ENCODE measurements at regions not wholly inside any gene's neighbourhood (a gene's known extent, or its start where the extent isn't known, plus 50 kb on each side); places are given as distances from the start of the nearest gene placed in this dataset.
A peak's percentile ranks its signal among the peaks of the same experiment; 100 is the strongest.

- DNase-seq, result no peak
Measured at GRCh38 chr4:123955167-123955800, 558.7 kb downstream of the SPRY1 start.

- no peak for DNase-seq
Measured at GRCh38 chr4:123956204-123956603, 559.6 kb downstream of the SPRY1 start.

DNA sequence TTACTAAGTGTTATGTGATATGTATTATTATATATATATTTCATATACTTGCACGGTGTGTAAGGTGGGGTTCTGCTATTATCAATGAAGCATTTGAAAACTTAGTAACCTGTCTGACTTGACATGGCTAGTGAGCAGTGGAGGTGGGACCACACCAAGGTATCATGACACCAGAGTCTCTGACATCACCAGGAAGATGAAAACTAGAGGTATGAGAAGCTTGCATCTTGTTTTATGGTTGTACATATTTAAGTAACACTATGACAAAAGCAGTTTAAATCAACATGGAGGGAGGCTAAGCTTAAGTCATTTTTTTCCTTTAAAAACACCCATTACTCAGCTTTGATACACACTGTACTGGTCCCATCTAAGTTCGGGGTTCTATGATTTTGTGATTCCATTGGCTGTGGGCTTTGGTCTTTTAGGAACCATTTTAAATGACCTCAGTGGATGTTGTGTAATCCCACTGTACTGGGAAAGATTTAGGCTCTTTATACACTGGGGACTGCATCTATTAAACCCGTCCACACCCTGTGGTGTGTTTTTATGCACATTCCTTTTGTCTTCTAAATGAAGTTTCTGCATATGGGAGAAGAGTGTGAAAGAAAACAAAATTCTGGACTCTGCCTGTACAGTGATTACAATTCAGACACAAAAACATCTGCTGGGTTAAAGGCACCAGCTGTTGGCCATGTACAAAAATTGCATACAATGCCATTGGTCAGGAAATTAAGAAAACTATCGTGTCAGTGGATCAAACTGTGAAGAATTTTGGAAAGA lies 570.6 kb downstream of the SPRY1 start:
- DNase-seq, result no peak

- DNase-seq, result no peak
Measured at GRCh38 chr4:123972031-123972430, 575.4 kb downstream of the SPRY1 start.

DNA sequence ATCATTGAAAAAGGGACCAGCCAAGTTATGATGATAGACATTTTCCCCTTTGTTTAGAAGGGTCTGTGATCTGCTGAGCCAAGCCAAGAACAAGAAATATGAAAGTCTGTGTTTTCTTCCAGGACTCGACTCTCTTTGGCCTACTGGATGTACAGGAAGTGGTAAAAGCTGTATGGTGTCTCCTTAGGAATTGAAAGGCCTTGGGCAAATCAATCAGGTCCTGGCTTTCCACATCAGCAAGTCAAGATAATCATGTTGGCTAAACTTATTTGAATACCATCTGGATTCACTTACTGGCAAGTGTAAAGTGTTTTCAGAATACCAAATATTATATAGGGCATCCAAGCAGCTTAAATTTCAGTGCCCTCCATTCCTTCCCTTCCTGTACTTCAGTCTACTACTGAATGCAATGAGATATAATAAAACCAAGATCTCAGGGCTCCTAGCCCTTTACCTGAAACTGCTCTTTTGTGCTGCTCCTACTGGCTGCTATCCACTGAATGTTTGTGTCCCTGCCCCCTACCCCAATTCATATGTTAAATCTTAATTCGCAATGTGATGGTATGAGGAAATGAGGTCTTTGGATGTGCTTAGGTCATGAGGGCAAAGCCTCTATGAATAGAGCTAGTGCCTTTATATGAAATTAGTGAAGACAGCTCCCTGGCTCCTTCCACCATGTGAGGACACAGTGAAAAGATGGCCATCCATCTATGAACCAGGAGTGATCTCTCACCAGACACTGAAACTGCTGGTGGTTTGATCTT lies 578.0 kb downstream of the SPRY1 start:
- DNase-seq, result no peak

GRCh38 chr4:123976285-123976684 lies 579.7 kb downstream of the SPRY1 start:
- DNase-seq, result no peak

GRCh38 chr4:123976819-123977218 lies 580.2 kb downstream of the SPRY1 start:
- no peak for DNase-seq

- DNase-seq, result peak; percentile 41
Measured at GRCh38 chr4:123977641-123978081, 581.1 kb downstream of the SPRY1 start.

DNA sequence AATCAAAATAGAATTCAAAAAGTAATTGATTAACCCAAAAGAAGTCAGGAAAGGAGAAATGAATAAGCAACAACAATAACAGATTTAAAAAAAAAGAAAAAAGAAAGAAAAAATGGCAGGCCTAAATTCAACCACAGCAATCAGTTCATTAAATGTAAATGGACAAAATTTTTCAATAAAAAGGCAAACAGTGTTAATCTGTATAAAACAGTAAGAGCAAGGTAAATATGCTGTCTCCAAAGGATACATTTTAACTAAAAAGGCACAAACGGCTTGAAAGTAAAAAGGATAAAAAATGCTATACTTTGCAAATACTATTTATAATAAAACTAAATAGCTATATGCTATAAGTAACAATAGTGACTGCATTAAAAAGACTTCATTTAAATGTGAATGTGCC lies 582.0 kb downstream of the SPRY1 start:
- DNase-seq, result no peak

DNA sequence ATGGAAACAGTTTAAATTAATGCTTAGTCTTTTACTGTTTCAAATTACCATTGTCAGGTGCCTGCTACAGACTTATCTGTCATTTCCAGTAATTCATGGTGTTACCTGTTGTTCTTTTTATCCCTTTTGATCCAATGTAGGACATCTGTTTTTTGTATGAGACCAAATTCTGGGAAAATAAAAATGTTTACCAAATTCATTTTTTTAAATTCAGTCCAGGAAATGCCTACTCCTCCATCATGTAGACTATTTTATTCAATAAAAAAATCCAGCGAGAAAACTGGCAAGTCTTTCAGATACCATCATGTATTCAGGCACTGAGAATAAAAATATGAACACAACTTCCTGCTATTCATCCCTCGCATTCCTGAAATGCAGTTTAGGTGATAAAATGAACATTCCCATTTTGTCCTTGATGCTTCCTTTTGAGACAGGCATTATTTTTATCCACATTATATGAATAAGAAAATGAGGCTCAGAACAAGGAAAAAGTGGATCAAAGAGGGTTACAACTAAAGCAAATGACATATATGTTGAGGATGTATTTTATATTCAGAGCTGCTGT lies 584.2 kb downstream of the SPRY1 start:
- peak; percentile 17 for DNase-seq

GRCh38 chr4:123984886-123985285 lies 588.3 kb downstream of the SPRY1 start:
- DNase-seq, result no peak

- peak; percentile 98 for DNase-seq
Measured at GRCh38 chr4:123986268-123986798, 589.7 kb downstream of the SPRY1 start.

GRCh38 chr4:123987408-123987807 lies 590.8 kb downstream of the SPRY1 start:
- no peak for DNase-seq

DNA sequence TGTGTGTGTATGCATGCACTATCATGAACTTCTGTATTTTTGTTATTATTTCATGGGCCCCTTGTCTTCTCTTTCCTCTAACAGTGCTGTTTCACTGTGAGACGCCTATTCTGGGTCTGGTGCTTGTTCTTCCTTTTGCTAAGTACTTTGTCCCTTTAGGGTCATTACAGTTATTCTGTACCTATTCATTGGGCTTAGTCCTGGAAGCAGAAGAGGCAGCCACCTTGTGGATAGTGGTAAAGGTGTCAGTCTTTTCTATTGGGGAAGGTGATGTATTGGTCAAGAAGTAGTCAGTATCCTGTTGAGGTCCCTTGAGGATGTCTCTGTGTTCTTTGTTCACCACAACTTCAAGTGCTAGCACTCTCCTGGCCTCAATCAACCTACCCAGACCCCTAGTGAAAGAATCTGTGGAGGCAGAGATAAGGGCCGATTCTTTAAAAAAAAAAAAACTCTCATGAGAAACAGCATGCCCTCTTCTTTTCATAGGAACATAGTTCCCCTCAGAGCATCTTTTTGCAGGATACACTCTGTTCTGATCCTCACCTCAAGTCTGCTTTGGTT lies 593.8 kb downstream of the SPRY1 start:
- DNase-seq, result no peak

DNA sequence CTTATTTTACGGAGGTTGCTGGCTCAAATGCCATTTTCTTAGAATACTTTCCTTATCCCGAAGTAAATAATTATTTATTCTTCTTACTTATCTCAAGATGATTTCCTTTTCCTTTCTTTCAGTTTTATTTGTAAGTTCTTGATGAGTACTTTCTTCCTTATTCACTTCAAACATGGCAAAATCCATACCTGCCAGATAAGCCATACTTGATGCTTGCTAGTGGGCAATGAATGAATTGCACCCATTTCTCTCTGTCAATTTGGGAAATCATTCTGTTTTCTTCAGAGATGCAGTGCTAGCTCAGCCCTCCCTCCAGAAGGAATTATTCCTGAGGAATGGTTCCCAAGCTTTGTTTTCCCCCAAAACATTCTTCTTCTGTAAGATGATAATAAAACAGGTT lies 598.3 kb downstream of the SPRY1 start:
- DNase-seq, result no peak

DNA sequence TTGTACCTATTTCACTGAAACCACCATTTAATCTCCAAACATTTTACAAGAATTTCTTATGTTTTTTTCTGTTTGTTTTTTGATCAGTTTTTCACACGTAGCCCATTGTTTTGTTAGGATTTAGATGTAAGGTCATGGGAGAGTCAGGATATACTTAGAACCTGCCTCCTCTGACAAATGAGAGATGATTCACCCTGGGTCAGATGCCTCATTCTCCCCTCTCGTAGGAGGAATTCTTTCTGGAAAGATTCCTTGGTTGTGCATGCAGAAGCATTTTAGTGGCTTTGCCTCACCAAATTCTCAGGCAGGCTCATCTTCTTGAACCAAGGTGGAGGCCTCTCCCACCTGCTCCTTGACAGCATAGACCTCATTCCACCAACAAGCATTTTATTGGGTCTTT lies 599.3 kb downstream of the SPRY1 start:
- peak; percentile 79 for DNase-seq

DNA sequence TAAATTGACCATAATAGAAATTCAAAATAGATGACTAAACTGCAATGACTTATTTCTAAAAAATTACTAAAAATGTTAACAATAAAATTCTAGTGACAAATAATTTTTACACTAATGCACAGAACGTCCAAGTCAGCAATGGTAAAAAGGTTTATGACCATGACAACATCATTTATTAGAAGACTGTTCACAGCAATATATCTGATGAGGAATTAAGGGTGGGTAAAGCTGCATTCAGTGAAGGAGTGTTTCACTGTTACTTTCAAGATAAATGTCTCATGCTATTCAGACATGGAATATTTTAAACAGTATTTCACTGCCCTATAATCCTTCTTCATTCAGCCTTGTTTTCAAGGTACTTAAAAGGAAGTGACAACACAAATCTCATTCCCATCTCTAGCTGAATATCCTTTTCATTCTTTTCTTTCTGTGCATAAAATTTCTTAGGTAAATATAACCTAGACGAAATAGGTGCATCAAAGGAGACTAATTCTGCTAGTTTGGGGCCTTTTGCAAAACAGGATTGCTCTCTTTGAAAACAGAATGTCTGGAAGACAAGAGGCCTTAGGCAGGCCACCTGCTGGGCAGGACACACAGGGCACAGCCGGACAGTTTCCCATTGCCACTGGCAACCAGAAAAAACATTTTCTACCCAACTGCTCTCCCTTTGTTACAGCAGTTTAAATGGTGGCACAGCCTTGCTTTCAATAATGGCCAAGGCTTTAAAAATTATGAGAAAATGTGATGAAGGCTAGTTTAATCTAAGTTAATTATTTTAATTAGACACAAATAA lies 600.3 kb downstream of the SPRY1 start:
- DNase-seq, result no peak

DNA sequence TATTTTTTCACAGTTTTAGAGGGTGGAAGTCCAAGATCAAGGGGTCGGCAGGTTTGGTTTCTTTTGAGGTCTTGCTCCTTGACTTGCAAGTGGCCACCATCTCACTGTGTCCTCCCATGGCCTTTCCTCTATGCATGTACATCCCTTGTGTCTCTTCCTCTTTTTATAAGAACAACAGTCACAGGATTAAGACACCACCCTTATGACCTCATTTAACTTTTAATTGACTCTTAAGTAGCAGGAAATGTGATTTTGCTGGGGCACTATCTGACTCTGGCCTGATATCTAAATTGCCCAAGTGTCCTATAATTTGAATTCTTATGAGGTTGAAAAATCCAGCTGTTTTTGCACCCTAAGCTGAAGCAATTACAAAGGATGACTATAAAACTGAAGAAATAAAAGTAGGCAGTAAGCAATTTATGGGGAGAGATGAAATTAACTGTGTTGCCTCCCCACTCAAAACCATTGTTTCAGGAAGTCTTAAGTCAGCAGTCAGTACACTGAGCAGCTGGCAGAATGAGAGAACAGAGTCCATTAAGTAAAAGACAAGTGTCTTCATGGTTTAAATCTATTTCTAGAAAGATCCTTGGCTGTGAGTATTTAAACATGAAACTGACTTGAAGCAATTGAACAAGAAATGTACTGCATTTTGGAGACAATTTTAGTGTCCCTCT lies 601.3 kb downstream of the SPRY1 start:
- DNase-seq, result no peak

DNA sequence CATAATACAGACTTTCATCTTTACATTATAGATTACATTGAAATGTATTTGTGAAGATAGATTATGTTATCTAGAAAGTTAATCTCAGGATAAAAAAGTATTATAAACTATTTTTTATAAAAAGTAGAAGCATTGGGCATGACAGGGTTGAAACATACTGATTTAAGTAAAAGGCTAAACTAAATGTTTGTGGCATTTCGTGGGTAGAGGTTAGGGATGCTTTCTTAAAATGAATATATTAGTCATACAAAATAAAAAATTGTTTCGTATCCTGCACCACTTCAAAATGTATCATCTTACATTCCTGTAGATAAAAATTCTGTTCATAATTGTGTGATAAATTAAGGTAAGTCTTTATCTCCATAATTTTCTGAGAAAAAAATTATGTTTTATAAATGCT lies 603.6 kb downstream of the SPRY1 start:
- no peak for DNase-seq

DNA sequence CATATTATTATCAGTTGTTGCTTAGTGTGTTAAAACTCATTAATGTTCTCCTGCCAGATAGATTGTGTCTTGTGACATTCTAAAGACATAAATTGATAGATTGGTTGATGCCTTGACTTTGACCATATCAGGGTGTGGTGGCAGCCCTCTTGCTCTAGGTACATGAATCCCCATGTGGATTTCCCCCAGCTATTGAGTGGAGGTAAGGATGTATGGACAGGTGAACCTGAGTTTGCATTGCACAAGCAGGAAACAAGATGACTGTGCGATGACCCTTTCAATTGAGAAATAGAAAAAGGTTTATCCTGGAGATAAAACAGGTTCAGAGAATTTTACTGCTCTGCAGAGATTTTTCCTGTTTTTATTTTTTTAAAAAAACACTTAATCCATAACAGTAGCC lies 619.2 kb downstream of the SPRY1 start:
- DNase-seq, result no peak

GRCh38 chr4:124017185-124017785 lies 620.7 kb downstream of the SPRY1 start:
- no peak for DNase-seq

Measured in kidney glomerular epithelial cell (primary cell).